WTC11 (cell line): ENCODE measurements at regions not wholly inside any gene's neighbourhood (a gene's known extent, or its start where the extent isn't known, plus 50 kb on each side); places are given as distances from the start of the nearest gene placed in this dataset.

Source experiments
- ATAC-seq: fragments of 200-7000 bp; cut with Tn5 transposase; 2 replicates; pipeline ENCODE4 v1.10.0; 2021; ENCODE audit warnings: mild to moderate bottlenecking, moderate library complexity
- CTCF ChIA-PET: fragments of 300-600 bp; sonication (Branson Sonifier 250); formaldehyde crosslinking; loops from one replicate; lab custom pipeline; 2021; ENCODE audit warnings: antibody characterized with exemption; lab: Charles Lee
- POLR2A ChIA-PET: fragments of 350-600 bp; sonication (Branson Sonifier 250); formaldehyde crosslinking; loops from one replicate; lab custom pipeline; 2021; ENCODE audit warnings: antibody characterized with exemption; lab: Charles Lee
- DNase-seq: peaks from one replicate; pipeline ENCODE4 v3.0.0; 2021; ENCODE audit warnings: low spot score
- H3K27ac Mint-ChIP-seq: 2 replicates; pipeline ENCODE4 v1.8.0; 2021; ENCODE audit warnings: mixed read lengths
- H3K27me3 Mint-ChIP-seq: 2 replicates; pipeline ENCODE4 v1.8.0; 2021; ENCODE audit warnings: low read depth, mild to moderate bottlenecking, moderate library complexity, mixed read lengths
- H3K36me3 Mint-ChIP-seq: 2 replicates; pipeline ENCODE4 v1.8.0; 2021; ENCODE audit warnings: mixed read lengths
- H3K4me1 Mint-ChIP-seq: 2 replicates; pipeline ENCODE4 v1.8.0; 2022; ENCODE audit warnings: mixed read lengths
- H3K4me3 Mint-ChIP-seq: 2 replicates; pipeline ENCODE4 v1.8.0; 2021; ENCODE audit warnings: mild to moderate bottlenecking, moderate library complexity, mixed read lengths
- H3K9me3 Mint-ChIP-seq: 2 replicates; pipeline ENCODE4 v1.8.0; 2021; ENCODE audit warnings: mixed read lengths
- CREM ChIP-seq: sonication (generic); formaldehyde crosslinking; IDR thresholded peaks from 2 replicates; pipeline ENCODE4 v1.8.1; 2022; ENCODE audit warnings: mild to moderate bottlenecking, missing genetic modification reagents, moderate library complexity
- EMX1 ChIP-seq: fragments of 250-450 bp; sonication (Bioruptor Pico); IDR thresholded peaks from 2 replicates; pipeline ENCODE4 v1.8.0; 2021; ENCODE audit warnings: mild to moderate bottlenecking
- FOXK1 ChIP-seq: sonication (generic); formaldehyde crosslinking; IDR thresholded peaks from 2 replicates; pipeline ENCODE4 v1.8.0; 2022; ENCODE audit warnings: mild to moderate bottlenecking, moderate library complexity, missing genetic modification reagents
- GABPB1 ChIP-seq: sonication (generic); formaldehyde crosslinking; IDR thresholded peaks from 2 replicates; pipeline ENCODE4 v1.8.1; 2023; ENCODE audit warnings: mild to moderate bottlenecking, missing genetic modification reagents
- NFATC4 ChIP-seq: fragments of 250-450 bp; sonication (Bioruptor Pico); IDR thresholded peaks from 2 replicates; pipeline ENCODE4 v1.9.0; 2021; ENCODE audit warnings: mild to moderate bottlenecking
- NR2C2 ChIP-seq: sonication (generic); formaldehyde crosslinking; IDR thresholded peaks from 2 replicates; pipeline ENCODE4 v1.8.0; 2022; ENCODE audit warnings: mild to moderate bottlenecking, missing genetic modification reagents
- RELA ChIP-seq: sonication (generic); formaldehyde crosslinking; IDR thresholded peaks from 2 replicates; pipeline ENCODE4 v1.8.1; 2022; ENCODE audit warnings: missing genetic modification reagents, mild to moderate bottlenecking, borderline replicate concordance
- TP53 ChIP-seq: sonication (generic); formaldehyde crosslinking; IDR thresholded peaks from 2 replicates; pipeline ENCODE4 v1.8.1; 2023; ENCODE audit warnings: mild to moderate bottlenecking, missing genetic modification reagents
- ZNF121 ChIP-seq: sonication (generic); formaldehyde crosslinking; IDR thresholded peaks from 2 replicates; pipeline ENCODE4 v1.8.0; 2023; ENCODE audit warnings: missing genetic modification reagents
- ZNF263 ChIP-seq: sonication (generic); formaldehyde crosslinking; IDR thresholded peaks from 2 replicates; pipeline ENCODE4 v1.8.1; 2022; ENCODE audit warnings: low read depth, mild to moderate bottlenecking, moderate library complexity, missing genetic modification reagents
- ZNF317 ChIP-seq: sonication (generic); formaldehyde crosslinking; IDR thresholded peaks from 2 replicates; pipeline ENCODE4 v1.8.1; 2023; ENCODE audit warnings: low read depth, mild to moderate bottlenecking, moderate library complexity, missing genetic modification reagents, borderline replicate concordance
- ZNF416 ChIP-seq: fragments of 250-450 bp; sonication (Bioruptor Pico); IDR thresholded peaks from 2 replicates; pipeline ENCODE4 v1.9.0; 2021; ENCODE audit warnings: mild to moderate bottlenecking, inconsistent platforms
- ZNF671 ChIP-seq: fragments of 250-450 bp; sonication (Bioruptor Pico); IDR thresholded peaks from 2 replicates; pipeline ENCODE4 v1.8.0; 2021; ENCODE audit warnings: mild to moderate bottlenecking
- TF ChIP-seq, protein P1 (sequence below): sonication (generic); formaldehyde crosslinking; conservative IDR thresholded peaks from 2 replicates; pipeline ENCODE4 v1.8.1; 2023; ENCODE audit warnings: mild to moderate bottlenecking, low read depth, missing genetic modification reagents, moderate library complexity
- TF ChIP-seq, protein P2 (sequence below): sonication (generic); formaldehyde crosslinking; IDR thresholded peaks from 2 replicates; pipeline ENCODE4 v1.8.1; 2022; ENCODE audit warnings: missing genetic modification reagents, borderline replicate concordance
- TF ChIP-seq, protein P3 (sequence below): sonication (generic); formaldehyde crosslinking; IDR thresholded peaks from 2 replicates; pipeline ENCODE4 v1.8.1; 2023; ENCODE audit warnings: mild to moderate bottlenecking, moderate library complexity, missing genetic modification reagents
- TF ChIP-seq, protein P4 (sequence below): sonication (generic); formaldehyde crosslinking; IDR thresholded peaks from 2 replicates; pipeline ENCODE4 v1.8.0; 2022; ENCODE audit warnings: mild to moderate bottlenecking, missing genetic modification reagents
- TF ChIP-seq, protein P5 (sequence below): sonication (generic); formaldehyde crosslinking; IDR thresholded peaks from 2 replicates; pipeline ENCODE4 v1.8.0; 2022; ENCODE audit warnings: mild to moderate bottlenecking, missing genetic modification reagents
- TF ChIP-seq, protein P6 (sequence below): sonication (generic); formaldehyde crosslinking; IDR thresholded peaks from 2 replicates; pipeline ENCODE4 v1.8.0; 2023; ENCODE audit warnings: mild to moderate bottlenecking, missing genetic modification reagents
- TF ChIP-seq, protein P7 (sequence below): sonication (generic); formaldehyde crosslinking; IDR thresholded peaks from 2 replicates; pipeline ENCODE4 v1.8.0; 2022; ENCODE audit warnings: missing genetic modification reagents

DNA sequence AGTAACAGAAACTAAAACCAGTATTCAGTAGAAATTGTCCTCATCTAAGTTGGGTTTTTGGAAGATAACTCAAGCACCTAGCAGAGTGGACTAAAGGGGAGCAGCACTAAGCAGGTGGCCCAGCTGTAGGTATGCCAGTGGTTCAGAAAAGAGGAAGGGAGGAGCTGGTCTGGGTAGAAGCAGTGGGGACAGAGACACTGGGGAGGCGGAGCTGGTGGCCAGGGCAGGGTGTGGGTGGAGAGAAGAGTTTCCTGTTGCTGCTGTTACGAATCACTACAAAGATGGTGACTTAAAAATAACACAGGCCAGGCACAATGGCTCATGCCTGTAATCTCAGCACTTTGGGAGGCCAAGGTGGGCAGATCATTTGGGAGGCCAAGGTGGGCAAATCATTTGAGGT, 136.2 kb downstream of the WDR11 start (continued):
- TF ChIP-seq, protein P1, sequence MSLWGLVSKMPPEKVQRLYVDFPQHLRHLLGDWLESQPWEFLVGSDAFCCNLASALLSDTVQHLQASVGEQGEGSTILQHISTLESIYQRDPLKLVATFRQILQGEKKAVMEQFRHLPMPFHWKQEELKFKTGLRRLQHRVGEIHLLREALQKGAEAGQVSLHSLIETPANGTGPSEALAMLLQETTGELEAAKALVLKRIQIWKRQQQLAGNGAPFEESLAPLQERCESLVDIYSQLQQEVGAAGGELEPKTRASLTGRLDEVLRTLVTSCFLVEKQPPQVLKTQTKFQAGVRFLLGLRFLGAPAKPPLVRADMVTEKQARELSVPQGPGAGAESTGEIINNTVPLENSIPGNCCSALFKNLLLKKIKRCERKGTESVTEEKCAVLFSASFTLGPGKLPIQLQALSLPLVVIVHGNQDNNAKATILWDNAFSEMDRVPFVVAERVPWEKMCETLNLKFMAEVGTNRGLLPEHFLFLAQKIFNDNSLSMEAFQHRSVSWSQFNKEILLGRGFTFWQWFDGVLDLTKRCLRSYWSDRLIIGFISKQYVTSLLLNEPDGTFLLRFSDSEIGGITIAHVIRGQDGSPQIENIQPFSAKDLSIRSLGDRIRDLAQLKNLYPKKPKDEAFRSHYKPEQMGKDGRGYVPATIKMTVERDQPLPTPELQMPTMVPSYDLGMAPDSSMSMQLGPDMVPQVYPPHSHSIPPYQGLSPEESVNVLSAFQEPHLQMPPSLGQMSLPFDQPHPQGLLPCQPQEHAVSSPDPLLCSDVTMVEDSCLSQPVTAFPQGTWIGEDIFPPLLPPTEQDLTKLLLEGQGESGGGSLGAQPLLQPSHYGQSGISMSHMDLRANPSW (CRISPR knock-in tag) = no peak
- TF ChIP-seq RELA (CRISPR knock-in tag) = no peak
- TF ChIP-seq NR2C2 (CRISPR knock-in tag) = no peak

DNA sequence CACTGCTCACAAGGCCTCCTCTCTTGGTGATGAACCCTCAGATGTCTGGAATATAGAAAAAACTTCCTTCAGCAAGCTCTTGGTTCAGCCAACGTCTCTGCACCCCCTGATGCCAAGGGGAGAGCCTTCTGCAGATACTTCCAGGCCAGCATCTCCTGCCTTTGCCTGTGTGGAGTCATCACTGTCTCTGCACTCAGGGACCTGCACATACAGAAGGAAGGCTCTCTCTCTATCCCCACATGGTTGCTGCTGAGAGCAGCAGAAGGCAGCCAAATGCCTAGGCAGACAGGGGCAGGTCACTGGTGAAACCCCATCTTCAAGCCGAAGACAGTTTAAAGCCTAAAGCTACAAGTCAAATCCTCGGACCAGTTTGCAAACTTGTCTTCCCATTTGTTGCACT, 137.6 kb downstream of the WDR11 start:
- H3K4me1 Mint-ChIP-seq = no peaks in the 10 kb centered on the region
- TF ChIP-seq ZNF317 (CRISPR knock-in tag) = no peak
- TF ChIP-seq, protein P2, sequence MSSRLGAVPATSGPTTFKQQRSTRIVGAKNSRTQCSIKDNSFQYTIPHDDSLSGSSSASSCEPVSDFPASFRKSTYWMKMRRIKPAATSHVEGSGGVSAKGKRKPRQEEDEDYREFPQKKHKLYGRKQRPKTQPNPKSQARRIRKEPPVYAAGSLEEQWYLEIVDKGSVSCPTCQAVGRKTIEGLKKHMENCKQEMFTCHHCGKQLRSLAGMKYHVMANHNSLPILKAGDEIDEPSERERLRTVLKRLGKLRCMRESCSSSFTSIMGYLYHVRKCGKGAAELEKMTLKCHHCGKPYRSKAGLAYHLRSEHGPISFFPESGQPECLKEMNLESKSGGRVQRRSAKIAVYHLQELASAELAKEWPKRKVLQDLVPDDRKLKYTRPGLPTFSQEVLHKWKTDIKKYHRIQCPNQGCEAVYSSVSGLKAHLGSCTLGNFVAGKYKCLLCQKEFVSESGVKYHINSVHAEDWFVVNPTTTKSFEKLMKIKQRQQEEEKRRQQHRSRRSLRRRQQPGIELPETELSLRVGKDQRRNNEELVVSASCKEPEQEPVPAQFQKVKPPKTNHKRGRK (CRISPR knock-in tag) = no peak
- no peak for TF ChIP-seq ZNF671
- TF ChIP-seq EMX1 (CRISPR knock-in tag) = no peak
- TF ChIP-seq, protein P3, sequence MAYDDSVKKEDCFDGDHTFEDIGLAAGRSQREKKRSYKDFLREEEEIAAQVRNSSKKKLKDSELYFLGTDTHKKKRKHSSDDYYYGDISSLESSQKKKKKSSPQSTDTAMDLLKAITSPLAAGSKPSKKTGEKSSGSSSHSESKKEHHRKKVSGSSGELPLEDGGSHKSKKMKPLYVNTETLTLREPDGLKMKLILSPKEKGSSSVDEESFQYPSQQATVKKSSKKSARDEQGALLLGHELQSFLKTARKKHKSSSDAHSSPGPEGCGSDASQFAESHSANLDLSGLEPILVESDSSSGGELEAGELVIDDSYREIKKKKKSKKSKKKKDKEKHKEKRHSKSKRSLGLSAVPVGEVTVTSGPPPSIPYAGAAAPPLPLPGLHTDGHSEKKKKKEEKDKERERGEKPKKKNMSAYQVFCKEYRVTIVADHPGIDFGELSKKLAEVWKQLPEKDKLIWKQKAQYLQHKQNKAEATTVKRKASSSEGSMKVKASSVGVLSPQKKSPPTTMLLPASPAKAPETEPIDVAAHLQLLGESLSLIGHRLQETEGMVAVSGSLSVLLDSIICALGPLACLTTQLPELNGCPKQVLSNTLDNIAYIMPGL (CRISPR knock-in tag) = no peak
- TF ChIP-seq NFATC4 (CRISPR knock-in tag) = no peak
- TF ChIP-seq, protein P4, sequence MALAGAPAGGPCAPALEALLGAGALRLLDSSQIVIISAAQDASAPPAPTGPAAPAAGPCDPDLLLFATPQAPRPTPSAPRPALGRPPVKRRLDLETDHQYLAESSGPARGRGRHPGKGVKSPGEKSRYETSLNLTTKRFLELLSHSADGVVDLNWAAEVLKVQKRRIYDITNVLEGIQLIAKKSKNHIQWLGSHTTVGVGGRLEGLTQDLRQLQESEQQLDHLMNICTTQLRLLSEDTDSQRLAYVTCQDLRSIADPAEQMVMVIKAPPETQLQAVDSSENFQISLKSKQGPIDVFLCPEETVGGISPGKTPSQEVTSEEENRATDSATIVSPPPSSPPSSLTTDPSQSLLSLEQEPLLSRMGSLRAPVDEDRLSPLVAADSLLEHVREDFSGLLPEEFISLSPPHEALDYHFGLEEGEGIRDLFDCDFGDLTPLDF (CRISPR knock-in tag) = no peak
- TF ChIP-seq, protein P5, sequence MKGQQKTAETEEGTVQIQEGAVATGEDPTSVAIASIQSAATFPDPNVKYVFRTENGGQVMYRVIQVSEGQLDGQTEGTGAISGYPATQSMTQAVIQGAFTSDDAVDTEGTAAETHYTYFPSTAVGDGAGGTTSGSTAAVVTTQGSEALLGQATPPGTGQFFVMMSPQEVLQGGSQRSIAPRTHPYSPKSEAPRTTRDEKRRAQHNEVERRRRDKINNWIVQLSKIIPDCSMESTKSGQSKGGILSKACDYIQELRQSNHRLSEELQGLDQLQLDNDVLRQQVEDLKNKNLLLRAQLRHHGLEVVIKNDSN (CRISPR knock-in tag) = no peak
- TF ChIP-seq ZNF121 (CRISPR knock-in tag) = no peak
- TF ChIP-seq ZNF416 (CRISPR knock-in tag) = no peak
- TF ChIP-seq TP53 = no peak
- no peak for TF ChIP-seq ZNF263 (CRISPR knock-in tag)
- TF ChIP-seq CREM (CRISPR knock-in tag) = no peak
- TF ChIP-seq, protein P6, sequence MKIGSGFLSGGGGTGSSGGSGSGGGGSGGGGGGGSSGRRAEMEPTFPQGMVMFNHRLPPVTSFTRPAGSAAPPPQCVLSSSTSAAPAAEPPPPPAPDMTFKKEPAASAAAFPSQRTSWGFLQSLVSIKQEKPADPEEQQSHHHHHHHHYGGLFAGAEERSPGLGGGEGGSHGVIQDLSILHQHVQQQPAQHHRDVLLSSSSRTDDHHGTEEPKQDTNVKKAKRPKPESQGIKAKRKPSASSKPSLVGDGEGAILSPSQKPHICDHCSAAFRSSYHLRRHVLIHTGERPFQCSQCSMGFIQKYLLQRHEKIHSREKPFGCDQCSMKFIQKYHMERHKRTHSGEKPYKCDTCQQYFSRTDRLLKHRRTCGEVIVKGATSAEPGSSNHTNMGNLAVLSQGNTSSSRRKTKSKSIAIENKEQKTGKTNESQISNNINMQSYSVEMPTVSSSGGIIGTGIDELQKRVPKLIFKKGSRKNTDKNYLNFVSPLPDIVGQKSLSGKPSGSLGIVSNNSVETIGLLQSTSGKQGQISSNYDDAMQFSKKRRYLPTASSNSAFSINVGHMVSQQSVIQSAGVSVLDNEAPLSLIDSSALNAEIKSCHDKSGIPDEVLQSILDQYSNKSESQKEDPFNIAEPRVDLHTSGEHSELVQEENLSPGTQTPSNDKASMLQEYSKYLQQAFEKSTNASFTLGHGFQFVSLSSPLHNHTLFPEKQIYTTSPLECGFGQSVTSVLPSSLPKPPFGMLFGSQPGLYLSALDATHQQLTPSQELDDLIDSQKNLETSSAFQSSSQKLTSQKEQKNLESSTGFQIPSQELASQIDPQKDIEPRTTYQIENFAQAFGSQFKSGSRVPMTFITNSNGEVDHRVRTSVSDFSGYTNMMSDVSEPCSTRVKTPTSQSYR (CRISPR knock-in tag) = no peak
- TF ChIP-seq GABPB1 (CRISPR knock-in tag) = no peak
- TF ChIP-seq, protein P7, sequence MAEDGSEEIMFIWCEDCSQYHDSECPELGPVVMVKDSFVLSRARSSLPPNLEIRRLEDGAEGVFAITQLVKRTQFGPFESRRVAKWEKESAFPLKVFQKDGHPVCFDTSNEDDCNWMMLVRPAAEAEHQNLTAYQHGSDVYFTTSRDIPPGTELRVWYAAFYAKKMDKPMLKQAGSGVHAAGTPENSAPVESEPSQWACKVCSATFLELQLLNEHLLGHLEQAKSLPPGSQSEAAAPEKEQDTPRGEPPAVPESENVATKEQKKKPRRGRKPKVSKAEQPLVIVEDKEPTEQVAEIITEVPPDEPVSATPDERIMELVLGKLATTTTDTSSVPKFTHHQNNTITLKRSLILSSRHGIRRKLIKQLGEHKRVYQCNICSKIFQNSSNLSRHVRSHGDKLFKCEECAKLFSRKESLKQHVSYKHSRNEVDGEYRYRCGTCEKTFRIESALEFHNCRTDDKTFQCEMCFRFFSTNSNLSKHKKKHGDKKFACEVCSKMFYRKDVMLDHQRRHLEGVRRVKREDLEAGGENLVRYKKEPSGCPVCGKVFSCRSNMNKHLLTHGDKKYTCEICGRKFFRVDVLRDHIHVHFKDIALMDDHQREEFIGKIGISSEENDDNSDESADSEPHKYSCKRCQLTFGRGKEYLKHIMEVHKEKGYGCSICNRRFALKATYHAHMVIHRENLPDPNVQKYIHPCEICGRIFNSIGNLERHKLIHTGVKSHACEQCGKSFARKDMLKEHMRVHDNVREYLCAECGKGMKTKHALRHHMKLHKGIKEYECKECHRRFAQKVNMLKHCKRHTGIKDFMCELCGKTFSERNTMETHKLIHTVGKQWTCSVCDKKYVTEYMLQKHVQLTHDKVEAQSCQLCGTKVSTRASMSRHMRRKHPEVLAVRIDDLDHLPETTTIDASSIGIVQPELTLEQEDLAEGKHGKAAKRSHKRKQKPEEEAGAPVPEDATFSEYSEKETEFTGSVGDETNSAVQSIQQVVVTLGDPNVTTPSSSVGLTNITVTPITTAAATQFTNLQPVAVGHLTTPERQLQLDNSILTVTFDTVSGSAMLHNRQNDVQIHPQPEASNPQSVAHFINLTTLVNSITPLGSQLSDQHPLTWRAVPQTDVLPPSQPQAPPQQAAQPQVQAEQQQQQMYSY = no peak
- TF ChIP-seq FOXK1 (CRISPR knock-in tag) = no peak
- TF ChIP-seq, all 79 proteins: peak for 0
- peaks cover 15% of the 10 kb centered on the region for H3K27me3 Mint-ChIP-seq
- ATAC-seq (no peak), DNase-seq (no peak)
- POLR2A ChIA-PET = no interaction called here
- H3K4me3 Mint-ChIP-seq = no peak overlapping the region
- H3K9me3 Mint-ChIP-seq = peaks cover 77% of the 10 kb centered on the region
- H3K36me3 Mint-ChIP-seq = peaks cover 68% of the 10 kb centered on the region
- H3K27ac Mint-ChIP-seq = no peak overlapping the region
- CTCF ChIA-PET = no interaction called here
